T follicular helper cell (primary cell): ENCODE measurements at regions not wholly inside any gene's neighbourhood (a gene's known extent, or its start where the extent isn't known, plus 50 kb on each side); places are given as distances from the start of the nearest gene placed in this dataset.

Experiments
- DNase-seq: peaks from one replicate; pipeline ENCODE4 v3.0.0-alpha.2; 2020; ENCODE audit warnings: low read depth

DNA sequence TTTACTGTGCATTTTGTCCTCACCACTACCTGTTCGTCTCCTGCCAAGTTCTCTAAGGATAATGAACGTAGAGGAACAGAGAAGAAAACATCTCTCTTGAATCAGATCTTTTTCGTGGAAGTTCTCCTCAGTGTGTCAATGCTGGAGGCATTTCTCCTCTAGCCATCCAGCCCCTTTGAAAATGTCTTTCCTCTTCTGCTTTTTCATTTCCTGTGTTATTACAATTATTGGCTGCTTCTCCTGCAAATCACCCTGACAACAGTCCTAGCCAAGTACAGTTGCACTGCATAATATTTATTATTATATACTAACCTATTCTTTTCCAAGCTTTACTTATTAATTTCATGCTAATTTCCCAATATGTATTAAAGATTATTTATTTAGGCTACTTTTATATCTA is 61.8 kb upstream of the TRPM3 start:
- no peak for DNase-seq

DNA sequence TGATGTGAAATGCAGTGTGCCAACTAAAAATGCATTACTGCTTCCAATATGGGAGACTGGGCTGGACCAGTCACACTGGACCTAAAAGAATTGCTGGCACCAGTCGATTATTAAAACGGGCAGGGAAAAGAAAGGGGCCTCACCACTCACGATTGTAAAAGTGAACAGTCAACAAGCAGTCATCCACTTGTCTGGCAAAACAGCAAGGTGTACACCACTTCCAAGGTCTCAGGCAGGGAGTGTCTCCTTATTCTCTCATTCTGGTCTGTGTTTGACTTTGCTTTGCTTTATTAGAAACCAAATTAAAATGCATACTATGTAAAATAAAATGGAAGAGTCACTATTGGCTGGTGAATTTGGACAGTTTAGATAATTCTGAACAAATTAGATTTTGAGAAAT is 57.8 kb upstream of the TRPM3 start:
- no peak for DNase-seq

GRCh38 chr9:71177901-71178300 is 56.5 kb upstream of the TRPM3 start:
- DNase-seq = no peak

DNA sequence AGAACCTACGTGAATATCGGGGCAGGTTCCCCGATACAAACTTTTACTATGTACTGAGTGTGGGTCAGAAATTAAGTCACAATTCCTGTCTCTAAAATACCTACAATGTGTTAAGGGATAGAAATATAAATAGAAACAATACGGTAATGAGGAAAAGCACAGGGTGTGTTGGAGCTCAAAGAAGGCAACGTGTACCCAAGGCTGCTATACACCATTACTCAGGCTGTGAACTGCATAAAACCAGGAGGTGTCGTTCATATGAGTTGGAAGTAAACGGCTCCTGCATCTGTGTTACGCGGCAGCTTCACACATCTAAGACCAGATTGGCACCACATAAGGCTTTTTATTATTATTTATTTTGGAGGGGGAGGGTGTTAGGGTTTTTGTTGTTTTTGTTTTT is 50.1 kb upstream of the TRPM3 start:
- no peak for DNase-seq
